GM12878 (cell line): ENCODE measurements at regions not wholly inside any gene's neighbourhood (a gene's known extent, or its start where the extent isn't known, plus 50 kb on each side); places are given as distances from the start of the nearest gene placed in this dataset.

Experiments used
- ATAC-seq: fragments of 200-7000 bp; cut with Tn5 transposase; 3 replicates; pipeline ENCODE4 v1.9.1; 2020; ENCODE audit warnings: mild to moderate bottlenecking, moderate library complexity
- BruUV-seq: library from RNA; stranded (reverse); fragments of 400-500 nt; replicated peaks from 2 replicates; lab custom pipeline; 2021; lab: Mats Ljungman, UMichigan
- CTCF ChIA-PET: fragments of 300-600 bp; sonication (Branson Sonifier 250); formaldehyde crosslinking; extraction: SDS; loops from one replicate; lab custom pipeline; 2021; ENCODE audit warnings: inconsistent platforms; lab: Yijun Ruan, JAX
- POLR2A ChIA-PET: fragments of 350-600 bp; formaldehyde crosslinking; extraction: SDS; loops from one replicate; lab custom pipeline; 2021; ENCODE audit warnings: inconsistent platforms; lab: Charles Lee
- RAD21 ChIA-PET: fragments of 300-600 bp; sonication (Branson Sonifier 250); formaldehyde crosslinking; loops from one replicate; lab custom pipeline; 2023; ENCODE audit warnings: antibody characterized with exemption; ENCODE audit not compliant: unreplicated experiment; lab: Charles Lee
- SMC1A ChIA-PET: fragments of 300-600 bp; sonication (Branson Sonifier 250); formaldehyde crosslinking; loops from one replicate; lab custom pipeline; 2023; ENCODE audit not compliant: unreplicated experiment, uncharacterized antibody; lab: Charles Lee
- DNase-seq: peaks from one replicate; pipeline ENCODE4 v3.0.0-alpha.2; 2011; ENCODE audit warnings: low read depth, low spot score
- FAIRE-seq: peaks from 3 replicates; lab custom pipeline; 2011; peaks lifted over from hg19 to GRCh38; lab: Jason Lieb, UNC
- H2AFZ ChIP-seq: 2 replicates; pipeline ENCODE4 v1.6.0; 2011; ENCODE audit warnings: low read depth, low read length, control low read depth; ENCODE audit not compliant: control insufficient read depth
- H3K27ac ChIP-seq: 2 replicates; pipeline ENCODE4 v1.5.1; 2011; ENCODE audit warnings: control low read depth; ENCODE audit not compliant: control insufficient read depth, insufficient read depth
- H3K27me3 ChIP-seq, 2 experiments: replicated peaks in 1 of 2; 2 replicates each; pipeline versions ENCODE4 v1.6.0 to v1.6.1; 2011; ENCODE audit warnings: low read length in 1 of 2; ENCODE audit not compliant: control insufficient read depth in 2 of 2, insufficient read depth in 2 of 2
- H3K36me3 ChIP-seq, 2 experiments: 2 replicates each; pipeline ENCODE4 v1.5.1; 2011; ENCODE audit warnings: low read length in 1 of 2; ENCODE audit not compliant: control insufficient read depth in 2 of 2, insufficient read depth in 2 of 2
- H3K4me1 ChIP-seq: 2 replicates; pipeline ENCODE4 v1.6.1; 2011; ENCODE audit warnings: mild to moderate bottlenecking, low read length, moderate library complexity, mixed read lengths; ENCODE audit not compliant: control insufficient read depth, insufficient read depth
- H3K4me2 ChIP-seq: 2 replicates; pipeline ENCODE4 v1.6.0; 2011; ENCODE audit warnings: control low read depth; ENCODE audit not compliant: control insufficient read depth, insufficient read depth
- H3K4me3 ChIP-seq: fragments of 200-600 bp; sonication (generic); 2 replicates; pipeline ENCODE4 v1.5.1; 2016
- H3K79me2 ChIP-seq: 2 replicates; pipeline ENCODE4 v1.6.0; 2011; ENCODE audit warnings: low read length; ENCODE audit not compliant: control insufficient read depth, insufficient read depth
- H3K9ac ChIP-seq: 2 replicates; pipeline ENCODE4 v1.8.0; 2011; ENCODE audit warnings: low read length, control low read depth, mixed read lengths; ENCODE audit not compliant: control insufficient read depth, insufficient read depth
- H3K9me3 ChIP-seq: replicated peaks from 3 replicates; pipeline ENCODE4 v1.5.1; 2011; ENCODE audit warnings: mild to moderate bottlenecking, low read length; ENCODE audit not compliant: control insufficient read depth, insufficient read depth
- H4K20me1 ChIP-seq: 2 replicates; pipeline ENCODE4 v1.6.0; 2011; ENCODE audit not compliant: control insufficient read depth, insufficient read depth
- ASH2L ChIP-seq: fragments of 300-600, 200-600 bp; sonication (generic); IDR thresholded peaks from 2 replicates; pipeline ENCODE4 v1.6.1; 2017; ENCODE audit warnings: low read depth, mild to moderate bottlenecking, borderline replicate concordance
- ATF7 ChIP-seq: fragments of 450-650 bp; IDR thresholded peaks from 2 replicates; pipeline ENCODE4 v1.6.1; 2016; ENCODE audit warnings: low read depth, mild to moderate bottlenecking
- BACH1 ChIP-seq: fragments of 450-650 bp; IDR thresholded peaks from 2 replicates; pipeline ENCODE4 v1.6.1; 2017; ENCODE audit warnings: mild to moderate bottlenecking, borderline replicate concordance
- BMI1 ChIP-seq: fragments of 450-650 bp; IDR thresholded peaks from 2 replicates; pipeline ENCODE4 v1.6.1; 2016; ENCODE audit warnings: mild to moderate bottlenecking, moderate library complexity, borderline replicate concordance
- EED ChIP-seq: sonication (generic); IDR thresholded peaks from 2 replicates; pipeline ENCODE4 v1.6.1; 2016; ENCODE audit warnings: antibody characterized with exemption, low read depth
- IRF4 ChIP-seq: IDR thresholded peaks from 2 replicates; pipeline ENCODE4 v1.6.1; 2011; ENCODE audit warnings: low read depth, low read length
- MYC ChIP-seq: IDR thresholded peaks from 2 replicates; pipeline ENCODE4 v1.6.1; 2011; ENCODE audit warnings: mild to moderate bottlenecking, low read length, moderate library complexity, inconsistent platforms; ENCODE audit not compliant: insufficient read depth, insufficient replicate concordance, insufficient read length, severe bottlenecking
- NR2F1 ChIP-seq: fragments of 450-650 bp; conservative IDR thresholded peaks from 2 replicates; pipeline ENCODE4 v1.6.1; 2017; ENCODE audit warnings: mild to moderate bottlenecking
- POLR2AphosphoS2 ChIP-seq: IDR thresholded peaks from 2 replicates; pipeline ENCODE4 v1.6.1; 2011; ENCODE audit warnings: low read depth, mild to moderate bottlenecking, low read length, improper control_type of control experiment, moderate library complexity
- SIN3A ChIP-seq: IDR thresholded peaks from 2 replicates; pipeline ENCODE4 v1.6.1; 2012; ENCODE audit warnings: low read depth, low read length, improper control_type of control experiment
- SMAD5 ChIP-seq: IDR thresholded peaks from 2 replicates; pipeline ENCODE4 v1.6.1; 2016; ENCODE audit warnings: antibody characterized with exemption, low read depth
- TAF1 ChIP-seq: IDR thresholded peaks from 2 replicates; pipeline ENCODE4 v1.6.1; 2011; ENCODE audit warnings: mild to moderate bottlenecking, low read depth, low read length, borderline replicate concordance
- TARDBP ChIP-seq: IDR thresholded peaks from 2 replicates; pipeline ENCODE4 v1.6.1; 2016; ENCODE audit warnings: borderline replicate concordance
- WGBS: methylation state at CpG from one replicate; pipeline ENCODE4 v1.1.6; 2016; ENCODE audit warnings: low lambda C conversion rate; ENCODE audit not compliant: insufficient replicate concordance, insufficient coverage; ENCODE audit errors: missing lambda C conversion rate; 5-methylcytosine and 5-hydroxymethylcytosine counted together
- in situ Hi-C: fragments of 300-500 bp; cut with MboI; formaldehyde crosslinking; loops from 9 replicates; pipeline ENCODE4 v1.14.3; 2018; ENCODE audit warnings: mixed read lengths
- intact Hi-C: fragments of 100-400 bp; cut with micrococcal nuclease; formaldehyde crosslinking; loops from one replicate; pipeline ENCODE4 v1.14.2; 2022; ENCODE audit not compliant: unreplicated experiment
- TF ChIP-seq, protein P1 (sequence below): fragments of 450-650 bp; IDR thresholded peaks from 2 replicates; pipeline ENCODE4 v1.6.1; 2016; ENCODE audit warnings: mild to moderate bottlenecking
- TF ChIP-seq, protein P2 (sequence below): IDR thresholded peaks from 2 replicates; pipeline ENCODE4 v1.6.1; 2012; ENCODE audit warnings: improper control_type of control experiment, low read depth, low read length; ENCODE audit not compliant: insufficient replicate concordance
- TF ChIP-seq, protein P3 (sequence below): IDR thresholded peaks from 2 replicates; pipeline ENCODE4 v1.6.1; 2012; ENCODE audit warnings: mild to moderate bottlenecking, low read depth, low read length

DNA sequence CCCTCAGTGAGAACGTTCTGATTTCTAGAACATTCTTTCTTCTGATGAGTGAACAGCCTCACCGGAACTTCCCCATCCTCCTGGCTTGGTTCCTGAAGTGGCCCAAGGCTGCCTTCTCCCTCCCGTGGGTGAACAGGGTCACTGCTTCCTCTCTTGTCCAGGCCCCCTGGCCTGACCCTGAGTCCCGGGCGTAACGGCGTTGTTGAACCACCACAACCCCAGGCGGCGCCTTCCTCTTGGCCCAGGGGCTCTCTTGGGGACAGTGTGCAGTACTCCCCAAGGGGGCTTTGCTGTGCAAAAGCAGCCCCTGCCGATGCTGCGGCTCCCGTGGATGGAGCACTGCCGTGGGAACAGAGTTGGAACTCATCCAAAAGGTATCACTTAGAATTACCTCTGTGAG, 147.2 kb downstream of the TSN start:
- Histone ChIP-seq H2AFZ (no peak overlapping the region), H3K27me3 (peaks cover 0 to 3% of the 10 kb centered on the region in 2 experiments; a peak in 2 of 4 replicates), H3K4me1 (no peaks in the 10 kb centered on the region), H3K9me3 (no peaks in the 10 kb centered on the region), H3K36me3 (no peaks in the 10 kb centered on the region), H3K9ac (no peak overlapping the region), H3K4me3 (no peak overlapping the region), H3K4me2 (no peak overlapping the region), H3K27ac (no peak overlapping the region), H3K79me2 (no peaks in the 10 kb centered on the region), H4K20me1 (no peaks in the 10 kb centered on the region)
- ChIA-PET CTCF (interaction anchor here (0.7 to 2.0 kb wide), 3 partner anchors 23 to 234 kb away, joined by 3 to 10 read pairs (median 5); no protein-coding TSS in a partner anchor), SMC1A (interaction anchor here (1.6 kb wide), 1 partner anchor 70 kb away, joined by 10 read pairs; no protein-coding TSS in a partner anchor), POLR2A (no interaction called here), RAD21 (interaction anchor here (1.1 to 1.3 kb wide), 2 partner anchors 10 to 69 kb away, joined by 3 to 4 read pairs; no protein-coding TSS in a partner anchor)
- FAIRE-seq (no peak), ATAC-seq (no peak), DNase-seq (no peak)
- in situ Hi-C loops = no loop called here
- BruUV-seq = no TSS peak
- intact Hi-C loops = no loop called here
- 48% methylated on average over 12 of the region's 13 CpGs for WGBS
- TF ChIP-seq TAF1 = no peak
- no peak for TF ChIP-seq IRF4
- no peak for TF ChIP-seq POLR2AphosphoS2
- no peak for TF ChIP-seq NR2F1
- no peak for TF ChIP-seq BACH1
- no peak for TF ChIP-seq MYC
- TF ChIP-seq, protein P1, sequence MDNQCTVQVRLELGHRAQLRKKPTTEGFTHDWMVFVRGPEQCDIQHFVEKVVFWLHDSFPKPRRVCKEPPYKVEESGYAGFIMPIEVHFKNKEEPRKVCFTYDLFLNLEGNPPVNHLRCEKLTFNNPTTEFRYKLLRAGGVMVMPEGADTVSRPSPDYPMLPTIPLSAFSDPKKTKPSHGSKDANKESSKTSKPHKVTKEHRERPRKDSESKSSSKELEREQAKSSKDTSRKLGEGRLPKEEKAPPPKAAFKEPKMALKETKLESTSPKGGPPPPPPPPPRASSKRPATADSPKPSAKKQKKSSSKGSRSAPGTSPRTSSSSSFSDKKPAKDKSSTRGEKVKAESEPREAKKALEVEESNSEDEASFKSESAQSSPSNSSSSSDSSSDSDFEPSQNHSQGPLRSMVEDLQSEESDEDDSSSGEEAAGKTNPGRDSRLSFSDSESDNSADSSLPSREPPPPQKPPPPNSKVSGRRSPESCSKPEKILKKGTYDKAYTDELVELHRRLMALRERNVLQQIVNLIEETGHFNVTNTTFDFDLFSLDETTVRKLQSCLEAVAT = no peak
- TF ChIP-seq, protein P2, sequence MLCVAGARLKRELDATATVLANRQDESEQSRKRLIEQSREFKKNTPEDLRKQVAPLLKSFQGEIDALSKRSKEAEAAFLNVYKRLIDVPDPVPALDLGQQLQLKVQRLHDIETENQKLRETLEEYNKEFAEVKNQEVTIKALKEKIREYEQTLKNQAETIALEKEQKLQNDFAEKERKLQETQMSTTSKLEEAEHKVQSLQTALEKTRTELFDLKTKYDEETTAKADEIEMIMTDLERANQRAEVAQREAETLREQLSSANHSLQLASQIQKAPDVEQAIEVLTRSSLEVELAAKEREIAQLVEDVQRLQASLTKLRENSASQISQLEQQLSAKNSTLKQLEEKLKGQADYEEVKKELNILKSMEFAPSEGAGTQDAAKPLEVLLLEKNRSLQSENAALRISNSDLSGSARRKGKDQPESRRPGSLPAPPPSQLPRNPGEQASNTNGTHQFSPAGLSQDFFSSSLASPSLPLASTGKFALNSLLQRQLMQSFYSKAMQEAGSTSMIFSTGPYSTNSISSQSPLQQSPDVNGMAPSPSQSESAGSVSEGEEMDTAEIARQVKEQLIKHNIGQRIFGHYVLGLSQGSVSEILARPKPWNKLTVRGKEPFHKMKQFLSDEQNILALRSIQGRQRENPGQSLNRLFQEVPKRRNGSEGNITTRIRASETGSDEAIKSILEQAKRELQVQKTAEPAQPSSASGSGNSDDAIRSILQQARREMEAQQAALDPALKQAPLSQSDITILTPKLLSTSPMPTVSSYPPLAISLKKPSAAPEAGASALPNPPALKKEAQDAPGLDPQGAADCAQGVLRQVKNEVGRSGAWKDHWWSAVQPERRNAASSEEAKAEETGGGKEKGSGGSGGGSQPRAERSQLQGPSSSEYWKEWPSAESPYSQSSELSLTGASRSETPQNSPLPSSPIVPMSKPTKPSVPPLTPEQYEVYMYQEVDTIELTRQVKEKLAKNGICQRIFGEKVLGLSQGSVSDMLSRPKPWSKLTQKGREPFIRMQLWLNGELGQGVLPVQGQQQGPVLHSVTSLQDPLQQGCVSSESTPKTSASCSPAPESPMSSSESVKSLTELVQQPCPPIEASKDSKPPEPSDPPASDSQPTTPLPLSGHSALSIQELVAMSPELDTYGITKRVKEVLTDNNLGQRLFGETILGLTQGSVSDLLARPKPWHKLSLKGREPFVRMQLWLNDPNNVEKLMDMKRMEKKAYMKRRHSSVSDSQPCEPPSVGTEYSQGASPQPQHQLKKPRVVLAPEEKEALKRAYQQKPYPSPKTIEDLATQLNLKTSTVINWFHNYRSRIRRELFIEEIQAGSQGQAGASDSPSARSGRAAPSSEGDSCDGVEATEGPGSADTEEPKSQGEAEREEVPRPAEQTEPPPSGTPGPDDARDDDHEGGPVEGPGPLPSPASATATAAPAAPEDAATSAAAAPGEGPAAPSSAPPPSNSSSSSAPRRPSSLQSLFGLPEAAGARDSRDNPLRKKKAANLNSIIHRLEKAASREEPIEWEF = no peak
- no peak for TF ChIP-seq SIN3A
- no peak for TF ChIP-seq TARDBP
- no peak for TF ChIP-seq ATF7
- TF ChIP-seq EED = no peak
- TF ChIP-seq, protein P3, sequence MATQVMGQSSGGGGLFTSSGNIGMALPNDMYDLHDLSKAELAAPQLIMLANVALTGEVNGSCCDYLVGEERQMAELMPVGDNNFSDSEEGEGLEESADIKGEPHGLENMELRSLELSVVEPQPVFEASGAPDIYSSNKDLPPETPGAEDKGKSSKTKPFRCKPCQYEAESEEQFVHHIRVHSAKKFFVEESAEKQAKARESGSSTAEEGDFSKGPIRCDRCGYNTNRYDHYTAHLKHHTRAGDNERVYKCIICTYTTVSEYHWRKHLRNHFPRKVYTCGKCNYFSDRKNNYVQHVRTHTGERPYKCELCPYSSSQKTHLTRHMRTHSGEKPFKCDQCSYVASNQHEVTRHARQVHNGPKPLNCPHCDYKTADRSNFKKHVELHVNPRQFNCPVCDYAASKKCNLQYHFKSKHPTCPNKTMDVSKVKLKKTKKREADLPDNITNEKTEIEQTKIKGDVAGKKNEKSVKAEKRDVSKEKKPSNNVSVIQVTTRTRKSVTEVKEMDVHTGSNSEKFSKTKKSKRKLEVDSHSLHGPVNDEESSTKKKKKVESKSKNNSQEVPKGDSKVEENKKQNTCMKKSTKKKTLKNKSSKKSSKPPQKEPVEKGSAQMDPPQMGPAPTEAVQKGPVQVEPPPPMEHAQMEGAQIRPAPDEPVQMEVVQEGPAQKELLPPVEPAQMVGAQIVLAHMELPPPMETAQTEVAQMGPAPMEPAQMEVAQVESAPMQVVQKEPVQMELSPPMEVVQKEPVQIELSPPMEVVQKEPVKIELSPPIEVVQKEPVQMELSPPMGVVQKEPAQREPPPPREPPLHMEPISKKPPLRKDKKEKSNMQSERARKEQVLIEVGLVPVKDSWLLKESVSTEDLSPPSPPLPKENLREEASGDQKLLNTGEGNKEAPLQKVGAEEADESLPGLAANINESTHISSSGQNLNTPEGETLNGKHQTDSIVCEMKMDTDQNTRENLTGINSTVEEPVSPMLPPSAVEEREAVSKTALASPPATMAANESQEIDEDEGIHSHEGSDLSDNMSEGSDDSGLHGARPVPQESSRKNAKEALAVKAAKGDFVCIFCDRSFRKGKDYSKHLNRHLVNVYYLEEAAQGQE = no peak
- TF ChIP-seq SMAD5 = no peak
- no peak for TF ChIP-seq BMI1
- TF ChIP-seq ASH2L = no peak
